ENCODE measurements at regions not wholly inside any gene's neighbourhood (a gene's known extent, or its start where the extent isn't known, plus 50 kb on each side); places are given as distances from the start of the nearest gene placed in this dataset.
"Not testable (repeated sequence)": the region's sequence is repeated elsewhere in the genome, so short reads cannot be mapped to it uniquely, and the experiment has no call there.

DNA sequence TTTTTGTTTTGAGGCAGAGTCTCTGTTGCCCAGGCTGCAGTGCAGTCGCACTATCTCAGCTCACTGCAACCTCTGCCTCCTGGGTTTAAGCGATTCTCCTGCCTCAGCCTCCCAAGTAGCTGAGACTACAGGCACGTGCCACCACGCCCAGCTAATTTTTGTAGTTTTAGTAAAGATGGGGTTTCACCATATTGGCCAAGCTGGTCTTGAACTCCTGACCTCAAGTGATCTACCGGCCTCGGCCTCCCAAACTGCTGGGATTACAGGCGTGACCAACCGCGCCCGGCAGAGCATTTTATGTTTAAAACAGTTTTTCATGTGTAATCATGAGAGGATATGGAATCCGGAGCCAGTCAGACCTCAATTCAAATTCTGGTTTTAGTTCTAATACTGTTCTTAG lies 94.0 kb upstream of the CHD2 start:
- not testable (repeated sequence) for FAIRE-seq

DNA sequence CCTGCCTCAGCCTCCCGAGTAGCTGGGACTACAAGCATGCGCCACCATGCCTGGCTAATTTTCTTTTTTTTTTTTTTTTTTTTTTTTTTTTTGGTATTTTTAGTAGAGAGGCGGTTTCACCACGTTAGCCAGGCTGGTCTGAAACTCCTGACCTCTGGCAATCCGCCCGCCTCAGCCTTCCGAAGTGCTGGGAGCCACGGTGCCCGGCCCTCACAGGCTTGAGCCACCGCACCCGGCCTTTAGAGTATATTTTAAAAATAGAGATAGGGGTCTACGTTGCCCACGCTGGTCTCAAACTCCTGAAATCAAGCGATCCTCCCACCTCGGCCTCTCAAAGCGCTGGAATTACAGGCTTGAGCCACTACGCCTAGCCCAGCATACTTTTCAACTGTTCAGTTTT lies 93.4 kb upstream of the CHD2 start:
- no peak for FAIRE-seq

DNA sequence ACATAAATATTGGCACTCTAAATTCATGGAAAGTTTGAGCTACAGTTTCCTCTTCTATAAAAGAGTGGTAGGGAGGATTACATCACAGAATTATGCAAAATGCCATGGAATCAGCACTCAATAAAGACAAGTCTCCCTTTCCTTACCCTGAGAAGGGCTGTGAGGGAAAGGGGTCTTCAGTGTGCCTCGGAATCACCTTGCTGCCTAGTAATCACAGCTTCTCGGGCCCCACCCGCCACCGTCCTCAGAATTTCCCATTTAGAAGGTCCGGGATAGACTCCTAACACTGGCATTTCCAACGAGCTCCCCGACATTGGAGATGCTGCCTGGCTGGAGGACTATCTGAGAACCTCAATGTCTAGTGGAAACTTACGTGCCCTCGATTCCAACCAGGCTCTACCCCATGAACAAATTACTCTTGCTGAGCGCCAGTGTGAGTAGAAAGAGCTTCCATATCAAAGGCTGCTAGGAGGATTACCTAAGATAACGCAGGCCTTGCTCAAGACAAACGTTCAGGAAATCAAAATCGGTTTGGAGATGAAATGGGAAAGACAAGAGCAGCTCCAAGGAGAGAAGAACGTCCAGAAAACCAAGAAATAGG lies 92.1 kb upstream of the CHD2 start:
- FAIRE-seq = no peak

DNA sequence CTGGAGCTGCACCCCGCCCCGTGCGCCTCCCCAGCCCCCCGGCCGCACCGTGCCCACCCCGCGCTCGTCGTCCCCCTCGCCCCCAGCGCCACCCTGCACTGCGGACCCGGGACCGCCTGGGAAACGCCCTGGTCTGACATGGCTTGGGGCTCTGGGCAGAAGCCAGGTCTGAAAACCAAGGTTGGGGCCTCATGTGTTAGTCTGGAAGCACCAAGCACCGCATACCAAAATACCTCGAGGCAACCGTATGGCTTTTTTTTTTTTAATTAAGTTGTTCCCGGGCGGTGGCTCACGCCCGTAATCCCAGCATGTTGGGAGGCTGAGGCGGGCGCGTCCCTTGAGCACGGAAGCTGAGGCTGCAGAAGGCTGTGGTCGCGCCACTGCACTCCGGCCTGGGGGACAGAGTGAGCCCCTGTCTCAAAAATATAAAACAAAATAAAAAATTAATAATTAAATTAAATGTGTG lies 91.5 kb upstream of the CHD2 start:
- FAIRE-seq = no peak

DNA sequence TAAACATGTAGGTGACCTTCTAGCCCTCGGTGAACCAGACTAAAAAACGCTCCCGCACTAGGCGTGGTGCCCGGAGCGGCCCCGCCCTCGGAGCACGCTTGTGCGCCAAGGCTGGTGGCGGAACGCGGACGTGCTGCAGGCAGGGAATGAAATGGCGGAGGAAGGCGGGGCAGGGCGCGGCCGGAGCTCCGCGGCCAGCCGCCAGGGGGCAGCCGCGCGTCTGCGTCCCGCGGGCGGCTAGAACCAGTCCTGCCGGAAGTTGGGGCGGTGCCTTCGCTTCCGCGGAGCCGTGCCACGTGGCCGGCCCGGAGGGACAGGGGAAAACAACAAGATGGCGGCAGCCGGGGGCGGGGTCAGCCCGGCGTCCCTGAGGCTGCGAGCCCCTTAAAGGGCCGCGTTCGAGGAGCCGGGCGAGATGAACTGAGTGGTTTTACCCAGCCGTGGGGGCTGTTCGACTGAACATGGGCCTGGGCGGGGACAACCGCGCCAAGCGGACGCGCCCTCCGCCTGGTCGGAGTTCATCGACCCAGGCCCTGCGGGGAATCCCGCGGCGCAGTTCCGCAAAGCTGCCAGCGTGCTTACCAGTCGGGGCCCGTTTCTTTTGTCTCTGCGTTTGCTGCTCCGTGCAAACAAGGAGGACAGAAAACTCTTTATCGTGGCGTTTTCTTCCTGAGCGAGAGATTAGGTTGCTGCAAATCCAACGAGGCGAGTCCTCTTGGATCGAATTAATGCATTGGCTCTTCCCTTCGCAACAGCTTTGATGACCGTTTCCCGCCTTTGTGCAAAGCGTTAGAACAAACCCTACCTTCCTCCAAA lies 90.9 kb upstream of the CHD2 start:
- peak; percentile 89 for FAIRE-seq

DNA sequence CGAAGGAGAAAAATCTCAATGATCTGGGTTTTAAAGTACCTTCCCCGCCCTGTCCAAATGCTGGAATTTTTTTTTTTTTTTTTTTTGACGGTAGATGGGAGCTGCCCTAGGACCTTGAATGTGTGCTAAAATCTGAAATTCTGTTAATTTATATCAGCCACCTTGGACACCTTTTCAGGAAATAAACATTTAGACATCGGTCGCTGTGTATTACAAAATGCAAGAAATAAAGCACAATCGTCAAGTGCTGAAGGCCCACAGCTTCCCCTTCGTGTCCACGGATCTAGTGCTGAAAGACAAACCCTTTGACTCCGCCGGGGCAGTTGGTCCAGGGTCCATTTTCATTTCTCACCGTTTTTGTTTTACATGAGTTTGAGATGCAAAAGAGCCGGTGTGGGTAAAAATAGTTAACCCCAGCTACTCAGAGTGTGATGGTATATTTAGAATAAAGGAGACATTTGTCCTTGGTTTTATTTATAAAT lies 90.2 kb upstream of the CHD2 start:
- no peak for FAIRE-seq

DNA sequence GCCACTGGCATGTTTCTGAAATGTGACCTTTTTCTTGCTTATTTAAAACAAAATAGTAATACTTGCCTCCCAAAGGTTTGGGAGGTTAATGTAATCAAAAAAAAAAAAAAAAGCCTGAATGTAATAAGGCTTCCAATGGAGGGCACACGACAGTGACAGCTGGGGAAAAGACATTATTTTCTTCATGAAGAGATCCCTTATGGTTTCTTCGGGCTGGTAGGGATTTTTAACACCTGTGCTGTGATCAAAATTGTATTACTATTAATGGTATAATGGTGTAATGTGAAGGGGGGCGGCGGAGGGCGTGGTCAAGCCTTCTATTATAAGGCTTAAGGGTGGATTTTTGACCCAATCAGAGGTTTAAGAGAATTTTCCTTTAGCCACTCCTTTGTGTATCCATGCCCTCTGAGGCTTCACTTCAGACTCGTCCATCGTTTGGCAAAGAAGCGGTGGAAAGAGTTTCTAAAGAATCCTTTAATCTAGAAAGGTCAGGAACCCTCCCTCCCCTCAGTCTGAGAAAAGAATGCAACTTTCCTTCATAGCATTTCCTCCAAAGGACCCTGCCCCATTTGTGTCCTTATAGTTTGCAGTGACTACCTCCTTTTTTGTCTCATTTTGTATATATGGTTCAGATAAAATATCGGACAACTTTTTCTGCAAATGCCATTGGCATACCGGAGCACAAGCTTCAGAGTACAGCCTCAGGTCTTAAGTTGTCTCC lies 89.5 kb upstream of the CHD2 start:
- peak; percentile 96 for FAIRE-seq

DNA sequence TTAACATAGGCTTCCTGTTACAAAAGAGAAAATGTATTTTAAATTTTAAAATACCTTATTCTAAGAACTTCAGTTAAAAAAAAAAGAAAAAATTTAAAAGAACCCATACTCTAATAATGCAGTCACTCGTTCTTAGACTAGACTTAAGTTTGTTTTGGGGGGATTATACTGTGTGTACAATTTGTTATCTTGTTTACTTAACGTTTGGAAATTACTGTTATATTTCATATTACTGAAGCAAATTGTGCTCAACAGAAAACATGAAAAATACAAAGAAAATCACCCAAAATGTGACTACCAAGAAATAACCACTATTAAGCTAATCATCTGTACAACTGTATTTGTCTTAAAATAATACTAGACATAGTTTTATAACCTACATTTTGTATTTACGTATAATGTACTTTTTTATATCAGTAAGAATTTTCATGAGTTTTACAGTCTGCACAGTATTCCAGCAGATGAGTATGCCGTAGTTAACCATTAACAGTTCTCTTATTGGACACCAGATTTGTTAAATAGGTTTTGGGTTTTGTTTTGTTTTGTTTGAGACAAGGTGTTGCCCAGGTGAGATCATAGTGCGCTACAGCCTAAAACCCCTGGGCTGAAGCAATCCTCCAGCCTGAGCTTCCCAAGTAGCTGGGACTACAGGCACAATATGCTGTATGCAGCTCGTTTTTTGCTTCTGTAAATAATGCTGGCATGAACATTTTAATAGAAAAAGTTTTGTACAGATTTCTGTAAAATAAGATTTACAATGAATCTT lies 88.8 kb upstream of the CHD2 start:
- FAIRE-seq = no peak

DNA sequence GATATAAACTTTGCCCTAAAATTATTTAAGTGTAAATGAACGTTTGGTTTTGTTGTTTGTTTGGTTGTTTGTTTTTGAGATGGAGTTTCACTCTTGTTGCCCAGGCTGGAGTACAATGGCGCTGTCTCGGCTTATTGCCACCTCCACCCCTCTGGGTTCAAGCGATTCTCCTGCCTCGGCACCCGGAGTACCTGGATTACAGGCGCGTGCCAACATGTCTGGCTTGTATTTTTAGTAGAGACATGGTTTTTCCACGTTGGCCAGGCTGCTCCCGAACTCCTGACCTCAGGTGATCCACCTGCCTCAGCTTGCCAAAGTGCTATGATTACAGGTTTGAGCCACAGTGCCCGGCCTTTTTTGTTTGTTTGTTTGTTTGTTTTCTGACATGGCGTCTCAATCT lies 87.9 kb upstream of the CHD2 start:
- FAIRE-seq = no peak

DNA sequence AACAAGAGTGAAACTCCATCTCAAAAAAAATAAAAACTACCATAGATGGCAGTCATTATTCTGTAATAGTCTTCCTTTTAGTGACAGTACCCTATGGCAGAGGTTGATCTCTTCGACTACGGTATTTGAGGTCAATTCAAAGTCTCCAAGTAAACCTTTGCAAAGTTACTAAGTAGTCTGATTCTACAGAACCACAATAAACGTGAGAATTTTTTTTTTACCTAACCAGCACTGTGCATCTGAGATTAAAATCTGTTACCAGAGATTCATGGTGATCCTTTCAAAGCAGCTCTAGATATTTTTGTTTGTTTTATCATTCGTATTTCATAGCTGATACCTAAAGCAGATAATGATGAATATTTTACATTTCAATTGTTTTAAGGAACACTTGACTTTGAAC lies 86.6 kb upstream of the CHD2 start:
- no peak for FAIRE-seq

DNA sequence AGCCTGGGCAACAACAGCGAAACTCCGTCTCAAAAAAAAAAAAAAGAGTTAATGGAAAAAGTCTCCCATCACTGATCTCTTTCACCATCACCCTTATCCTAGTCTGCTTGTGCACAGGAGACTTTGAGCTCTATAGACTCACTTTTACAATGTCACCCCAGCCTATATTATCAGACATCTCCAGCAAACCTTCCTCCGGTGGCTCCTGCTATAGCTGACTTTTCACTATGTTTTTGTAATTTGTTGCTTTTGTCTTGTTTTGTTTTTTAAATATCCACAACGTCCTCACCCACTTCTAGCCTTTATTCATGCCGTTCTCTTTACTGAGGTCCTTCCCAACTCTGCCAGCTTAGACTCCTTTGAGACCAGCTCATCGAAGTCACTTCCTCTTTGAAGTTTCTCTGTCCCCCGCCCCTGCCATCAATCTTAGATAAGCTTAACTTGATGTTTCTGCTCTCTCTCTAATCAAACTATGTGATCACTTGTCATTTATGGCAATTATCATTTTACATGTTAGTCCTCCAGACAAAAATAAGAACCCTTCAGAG lies 82.7 kb upstream of the CHD2 start:
- no peak for FAIRE-seq

DNA sequence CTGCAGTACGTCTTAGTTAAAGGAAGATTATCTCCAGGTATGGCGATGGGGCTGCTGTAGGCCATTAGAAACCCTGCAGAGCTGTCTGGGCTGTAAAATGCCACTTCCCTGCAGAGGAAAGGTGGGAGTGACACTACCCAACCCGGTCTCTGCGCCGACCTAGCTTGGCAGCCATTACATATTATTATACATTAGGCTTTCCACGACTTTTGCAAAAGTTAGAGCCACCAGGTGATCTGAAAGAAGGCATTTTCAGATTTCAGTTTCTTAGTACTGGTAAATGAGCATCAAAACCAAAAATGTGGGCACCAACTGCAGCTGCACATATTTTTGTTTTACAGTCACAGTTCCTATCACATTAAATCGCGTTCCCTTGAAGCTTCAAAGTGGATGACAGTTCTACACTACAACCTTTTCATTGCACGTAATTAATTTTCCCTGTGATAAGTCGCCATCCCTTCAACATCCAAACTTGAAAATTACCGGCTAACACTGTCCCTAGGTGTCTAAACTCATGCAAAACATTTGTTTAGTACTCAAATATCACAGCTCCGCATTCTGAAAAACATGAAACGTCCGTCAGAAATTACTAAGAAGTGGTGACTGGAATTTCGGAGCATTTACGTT lies 81.4 kb upstream of the CHD2 start:
- FAIRE-seq = no peak

DNA sequence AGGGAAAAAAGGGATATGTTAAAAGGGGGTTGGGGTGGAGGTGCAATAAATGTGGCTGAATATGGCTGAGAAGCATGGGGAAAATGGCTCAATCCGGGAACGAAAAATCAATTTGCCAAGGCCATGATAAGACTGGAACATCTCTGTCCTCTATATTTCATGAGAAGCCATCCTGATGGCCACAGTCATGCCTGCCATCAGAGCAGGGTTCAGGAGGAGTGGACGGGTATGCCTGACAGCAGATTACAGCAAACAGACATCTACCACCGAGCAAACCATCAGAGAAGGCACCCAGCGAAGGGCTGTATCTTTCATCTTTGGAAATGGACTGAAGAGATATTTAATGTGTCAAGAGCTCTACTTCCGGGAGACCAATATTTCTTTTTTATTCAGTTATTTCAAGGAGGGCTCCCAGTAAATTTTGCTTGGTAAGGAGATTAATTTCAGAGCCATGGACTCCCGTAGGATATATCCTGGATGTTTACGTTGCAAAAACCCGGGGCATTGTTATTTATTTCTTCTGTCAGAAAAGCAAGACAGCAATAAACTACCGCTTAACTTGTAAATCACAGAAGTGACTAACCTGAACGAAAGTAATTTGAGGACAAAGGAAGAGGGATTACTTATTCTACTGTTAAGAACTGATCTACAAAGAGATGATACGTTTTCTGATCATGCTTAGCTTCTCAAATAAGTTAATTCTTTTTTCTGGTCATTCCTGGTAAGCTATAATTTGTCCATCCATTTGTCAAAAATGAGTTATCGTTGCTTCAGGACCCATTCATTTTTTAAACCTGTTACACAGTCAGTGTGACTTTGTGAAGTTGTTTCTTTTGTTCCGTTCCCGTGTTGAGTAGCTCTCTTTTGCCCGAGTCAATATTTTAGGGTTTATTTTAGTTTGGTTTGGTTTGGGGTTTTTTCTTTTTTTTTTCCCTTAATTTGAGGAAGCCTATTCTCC lies 80.6 kb upstream of the CHD2 start:
- no peak for FAIRE-seq

DNA sequence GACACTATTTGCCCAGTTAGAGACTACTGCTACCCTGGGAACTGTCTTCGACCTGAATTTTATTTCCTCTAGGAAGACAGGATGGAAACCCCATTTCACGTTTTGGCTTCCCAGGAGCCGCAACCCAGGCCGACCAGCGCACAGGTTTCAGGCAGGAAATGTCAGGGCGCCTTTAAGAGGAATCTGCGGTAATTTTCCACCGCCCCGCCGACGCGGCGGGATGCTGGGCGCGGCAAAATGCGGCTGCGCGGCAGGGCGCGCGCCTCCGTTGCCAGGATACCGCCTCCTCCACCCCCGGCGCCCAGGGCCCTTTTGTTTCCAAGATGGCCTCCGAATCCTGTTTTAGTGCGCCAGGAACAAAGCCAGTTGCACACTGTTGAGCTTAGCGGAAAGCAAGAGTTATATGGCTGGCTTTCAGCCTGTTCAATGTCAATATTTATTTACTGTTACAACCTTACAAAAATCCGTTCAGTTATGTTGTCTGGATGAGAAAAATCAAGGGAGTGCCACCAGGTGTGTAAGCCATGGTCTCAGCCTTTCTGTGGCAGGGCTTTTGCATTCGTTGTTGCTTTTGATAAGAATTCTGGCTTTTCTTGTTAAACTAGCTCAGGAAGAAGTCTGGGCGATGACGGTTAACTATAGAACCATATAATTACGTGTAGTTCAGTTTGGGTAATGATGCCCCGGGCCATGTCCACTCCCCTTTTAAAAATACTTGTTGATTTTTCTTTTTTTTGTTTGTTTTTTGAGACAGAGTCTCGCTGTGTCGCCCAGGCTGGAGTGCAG lies 79.7 kb upstream of the CHD2 start:
- peak; percentile 92 for FAIRE-seq

DNA sequence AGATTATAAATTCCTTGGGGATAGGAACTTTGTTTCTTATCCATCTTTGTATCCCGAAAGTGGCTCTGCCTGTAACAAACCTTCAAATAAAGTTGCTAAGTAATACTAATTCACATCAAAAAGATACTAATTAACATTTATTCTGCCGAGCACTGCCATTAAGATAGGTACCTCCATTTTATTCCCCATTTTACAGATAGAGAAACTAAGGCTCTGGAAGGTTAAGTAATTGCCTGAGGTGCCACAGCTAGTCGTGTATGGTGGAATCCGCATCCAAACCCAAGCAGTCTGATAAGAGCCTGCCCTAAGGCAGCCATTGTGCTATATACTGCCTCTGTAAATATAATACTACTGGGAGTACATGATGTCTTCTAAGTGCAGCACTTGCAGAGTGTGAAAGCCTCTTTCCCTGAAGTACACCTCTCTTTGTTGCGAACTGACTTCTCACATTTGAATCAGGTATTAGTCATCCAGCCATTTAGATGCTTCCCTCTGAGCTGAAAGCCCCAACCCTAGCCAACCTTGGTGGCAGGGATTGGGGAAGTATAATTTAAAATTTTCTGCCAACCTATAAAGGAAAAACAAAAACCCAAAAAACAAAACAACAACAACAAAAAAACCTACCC lies 78.5 kb upstream of the CHD2 start:
- peak; percentile 67 for FAIRE-seq

DNA sequence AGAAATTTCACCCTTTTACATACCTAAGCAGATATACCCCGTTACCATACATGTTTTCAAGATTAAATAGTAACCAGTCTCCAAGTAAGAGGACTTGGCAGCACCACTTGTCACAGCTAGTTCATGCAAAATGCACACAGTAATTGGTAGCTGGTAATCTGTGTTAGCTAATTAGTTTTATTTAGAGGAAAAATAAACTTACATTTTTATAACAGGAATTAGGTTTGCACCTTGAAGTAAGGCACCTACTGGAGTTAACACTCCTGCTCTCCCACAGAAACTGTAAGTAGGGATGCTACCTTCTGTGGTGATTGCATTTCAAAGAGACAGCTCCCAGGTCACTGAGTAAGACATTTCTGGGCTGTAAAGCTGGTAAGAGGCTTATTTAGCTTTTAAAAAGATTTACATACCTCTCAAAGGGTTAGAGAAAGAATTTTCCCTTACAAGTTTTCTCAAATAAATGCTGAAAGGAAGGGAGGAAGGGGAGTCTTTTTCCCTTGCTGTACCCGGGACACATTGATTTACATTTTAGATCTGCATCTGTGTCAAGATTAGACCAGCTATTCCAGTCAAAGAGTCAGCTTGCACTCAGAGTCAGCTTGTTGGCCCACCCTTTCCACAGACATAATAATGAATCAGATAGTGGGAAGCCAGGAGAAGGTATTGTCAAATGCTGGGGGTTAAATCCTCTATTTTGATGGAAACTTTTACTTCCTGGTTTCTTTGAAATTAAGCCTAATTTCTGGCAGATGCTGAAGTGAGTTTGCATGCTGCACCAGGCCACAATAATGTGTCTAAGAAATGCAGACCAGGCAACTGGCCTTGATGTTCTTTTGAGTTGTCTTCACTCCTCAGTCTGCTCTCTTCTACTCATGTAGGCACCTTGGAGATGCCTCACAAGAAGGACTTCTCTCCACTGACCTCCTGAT lies 77.6 kb upstream of the CHD2 start:
- FAIRE-seq = peak; percentile 96

DNA sequence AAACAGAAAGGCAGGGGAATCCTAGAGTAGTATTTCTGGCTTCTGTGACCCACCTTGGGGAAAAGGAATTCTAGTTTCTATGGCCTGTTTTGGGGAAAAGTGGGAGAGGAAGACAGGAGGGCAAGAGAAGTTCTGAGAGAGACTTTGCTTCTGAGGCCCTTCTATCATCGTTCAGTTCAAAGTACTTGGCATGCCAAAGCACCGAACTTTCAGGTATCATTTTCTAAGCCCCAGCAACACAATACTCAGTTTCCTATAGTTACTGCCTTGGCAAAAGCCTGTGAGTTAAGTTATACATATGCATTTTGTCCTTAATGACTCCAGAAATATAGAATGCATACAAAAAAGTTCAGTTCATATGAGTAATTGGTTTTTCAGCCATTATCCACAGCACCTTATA lies 74.1 kb upstream of the CHD2 start:
- FAIRE-seq = no peak

DNA sequence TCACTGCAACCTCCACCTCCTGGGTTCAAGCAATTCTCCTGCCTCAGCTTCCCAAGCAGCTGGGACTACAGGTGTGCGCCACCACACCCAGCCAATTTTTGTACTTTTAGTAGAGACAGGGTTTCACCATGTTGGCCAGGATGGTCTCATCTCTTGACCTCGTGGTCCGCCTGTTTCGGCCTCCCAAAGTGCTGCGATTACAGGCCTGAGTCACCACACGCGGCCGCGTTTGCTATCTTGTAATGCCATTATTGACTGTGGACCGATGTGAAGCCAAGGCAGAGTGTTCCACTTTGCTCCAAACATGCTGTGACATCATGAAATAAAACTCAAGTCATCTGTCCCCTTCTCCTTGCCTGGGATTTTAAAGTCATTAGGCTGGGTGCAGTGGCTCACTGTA lies 72.1 kb upstream of the CHD2 start:
- FAIRE-seq = not testable (repeated sequence)

DNA sequence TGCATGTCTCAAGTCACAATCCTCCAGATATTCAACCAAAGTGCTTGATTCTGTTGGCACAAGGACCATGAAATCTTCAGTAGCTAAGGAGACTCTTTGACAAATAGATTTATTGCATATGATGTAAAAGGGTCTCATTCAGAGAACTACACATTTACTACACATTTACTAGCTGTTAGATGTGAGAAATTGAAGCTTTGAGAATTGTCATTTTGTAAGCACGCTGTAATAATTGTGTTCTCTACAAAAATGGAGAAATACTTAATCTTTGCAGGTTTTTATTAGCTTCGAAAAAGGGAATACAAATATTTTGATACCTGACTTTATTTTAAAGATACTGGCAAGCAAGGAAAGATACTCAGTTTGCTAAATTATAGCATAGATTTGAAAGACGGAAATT lies 70.2 kb upstream of the CHD2 start:
- no peak for FAIRE-seq
